Endothelial cell of umbilical vein (primary cell): ENCODE measurements at regions not wholly inside any gene's neighbourhood (a gene's known extent, or its start where the extent isn't known, plus 50 kb on each side); places are given as distances from the start of the nearest gene placed in this dataset.

ENCODE experiments used
- CTCF ChIP-seq, 2 donors: IDR thresholded peaks; 1 replicate in 1 of 2; 2 replicates in 1 of 2; pipeline ENCODE4 v1.5.1; 2011; ENCODE audit warnings: low read length in 2 of 2, mild to moderate bottlenecking in 2 of 2, moderate library complexity in 2 of 2, control low read depth in 1 of 2, inconsistent platforms in 1 of 2, low read depth in 1 of 2; ENCODE audit not compliant: insufficient read depth in 1 of 2; ENCODE audit errors: extremely low read depth in 1 of 2
- EZH2 ChIP-seq: IDR thresholded peaks from 2 replicates; pipeline ENCODE4 v1.6.1; 2012; ENCODE audit warnings: borderline replicate concordance, low read depth, mild to moderate bottlenecking, moderate library complexity, low read length, inconsistent platforms; ENCODE audit not compliant: severe bottlenecking

DNA sequence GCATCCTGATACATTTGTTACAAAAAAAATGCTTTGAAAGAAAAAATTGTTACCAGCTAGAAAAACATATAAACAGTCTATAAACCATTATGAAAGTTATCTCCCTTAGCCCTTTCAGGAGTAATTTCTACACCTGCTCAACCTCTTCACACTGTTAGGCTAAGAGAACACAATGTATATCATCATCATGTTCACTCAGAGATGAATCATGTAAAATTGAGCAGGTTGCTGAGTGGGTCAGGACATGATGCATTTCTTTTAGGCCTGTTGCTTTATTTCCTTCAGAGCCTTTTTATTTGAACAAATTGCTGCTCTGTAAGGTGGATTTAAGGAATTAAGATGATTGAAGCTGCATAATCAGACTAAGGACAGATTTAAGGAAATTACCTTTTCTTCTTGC lies 531.3 kb upstream of the MAN1A1 start:
- no peak for TF ChIP-seq EZH2
- no peak for TF ChIP-seq CTCF (IDR thresholded peaks at IDR 0.05; ENCODE audit: extremely low read depth in 1 of 2, insufficient read depth in 1 of 2, low read depth in 1 of 2, low read length in 2 of 2)
